TTC549 (cell line): ENCODE measurements at regions not wholly inside any gene's neighbourhood (a gene's known extent, or its start where the extent isn't known, plus 50 kb on each side); places are given as distances from the start of the nearest gene placed in this dataset.

Experiments
- FAIRE-seq: peaks from 2 replicates; lab custom pipeline; 2012; peaks lifted over from hg19 to GRCh38; lab: Jason Lieb, UNC

DNA sequence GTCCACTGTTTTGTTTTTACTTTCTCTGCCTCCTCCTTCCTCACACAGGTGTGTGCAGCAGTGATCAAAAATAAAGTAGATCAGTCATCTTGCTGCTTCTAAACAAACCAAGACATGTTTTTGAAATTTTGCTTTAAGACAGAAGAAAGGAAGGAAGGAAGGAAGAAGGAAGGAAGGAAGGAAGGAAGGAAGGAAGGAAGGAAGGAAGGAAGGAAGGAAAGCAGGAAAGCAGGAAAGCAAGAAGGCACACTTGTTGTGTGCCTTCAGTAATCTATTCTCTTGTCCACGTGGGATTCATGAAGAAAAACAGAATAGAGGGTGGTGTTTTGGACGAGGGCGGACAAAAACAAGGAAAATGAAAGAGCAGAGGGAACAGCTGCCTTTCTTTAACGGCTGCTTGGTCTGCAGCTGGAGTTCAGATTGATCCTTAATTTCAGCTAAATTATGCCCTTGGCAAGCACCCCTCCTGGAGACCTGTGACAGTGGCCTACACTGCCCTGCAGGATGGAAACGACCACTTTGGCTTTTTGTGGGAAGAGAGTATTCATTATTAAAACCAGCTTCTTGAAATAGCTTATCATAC lies 188.5 kb upstream of the IRX3 start:
- FAIRE-seq: no peak

DNA sequence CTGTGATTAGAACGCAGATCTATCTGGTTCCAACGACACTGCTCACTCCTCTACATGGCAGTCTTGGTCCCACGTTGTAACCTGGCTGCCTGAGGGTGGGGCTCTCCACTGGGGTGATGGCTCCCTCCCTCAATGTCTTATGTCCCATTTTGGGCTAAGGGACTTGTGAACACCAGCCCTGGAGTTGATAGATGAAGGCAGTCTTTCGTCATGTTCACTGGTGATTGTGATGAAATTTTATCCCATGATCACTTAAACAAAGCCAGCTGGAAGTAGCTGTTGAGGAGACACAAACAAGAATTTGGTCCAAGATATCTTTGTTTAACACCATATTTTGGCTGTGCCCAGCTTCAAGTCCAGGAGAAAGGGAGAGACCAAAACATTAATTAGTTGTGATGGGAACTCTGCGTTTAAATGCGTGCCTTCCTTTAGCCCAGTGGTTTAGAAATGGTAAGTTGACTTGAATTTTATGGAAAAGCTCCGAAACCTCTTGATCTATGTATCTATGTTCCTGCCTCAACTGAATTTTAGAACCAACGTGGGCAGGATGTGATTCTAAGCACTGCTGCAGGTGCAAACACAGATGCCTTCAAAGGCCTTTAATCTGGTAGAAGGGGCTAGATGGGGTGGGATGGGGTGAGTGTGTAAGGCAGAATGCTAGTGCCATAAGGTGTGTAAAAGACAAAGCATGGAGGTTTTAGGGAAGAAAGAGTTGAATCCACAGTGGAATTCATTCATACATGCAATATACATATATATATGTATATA lies 186.8 kb upstream of the IRX3 start:
- FAIRE-seq: no peak

DNA sequence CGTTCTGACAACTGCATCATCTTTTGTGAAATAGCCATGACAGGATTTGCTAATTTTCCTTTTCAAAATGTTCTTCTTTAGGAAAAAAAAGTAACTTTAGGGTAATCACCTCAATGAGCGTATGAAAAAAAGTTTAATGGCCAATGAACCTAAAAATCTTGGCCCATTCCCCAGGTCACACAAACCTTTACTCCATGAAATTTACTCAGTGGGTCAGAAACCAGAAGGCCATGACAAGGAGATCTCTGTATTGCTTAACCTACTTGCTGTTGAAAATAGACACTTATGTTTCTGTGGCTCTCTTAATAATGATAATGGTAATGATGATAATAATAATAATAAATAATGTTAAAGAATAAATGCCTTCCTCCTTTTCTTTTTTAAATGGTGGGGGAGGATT lies 180.8 kb upstream of the IRX3 start:
- FAIRE-seq: no peak

DNA sequence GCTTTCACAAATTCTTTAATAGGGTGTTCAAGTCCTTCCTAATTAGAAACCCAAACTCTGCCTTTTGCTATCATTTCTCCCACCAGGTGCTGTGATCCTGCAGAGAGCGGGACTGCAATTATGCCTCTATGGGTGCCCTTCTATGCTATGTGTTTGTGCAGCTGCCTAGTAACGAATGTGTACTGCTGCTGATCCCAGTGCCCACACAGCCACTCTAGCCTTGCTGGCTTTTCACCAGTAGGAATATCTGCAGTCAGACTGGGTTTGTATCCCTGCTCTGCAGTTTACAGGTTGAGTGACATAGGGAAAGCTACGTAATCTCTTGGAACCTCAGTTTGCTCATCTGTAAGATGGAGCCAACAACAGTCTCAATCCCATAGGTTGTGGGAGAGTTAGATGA lies 179.6 kb upstream of the IRX3 start:
- FAIRE-seq: no peak

DNA sequence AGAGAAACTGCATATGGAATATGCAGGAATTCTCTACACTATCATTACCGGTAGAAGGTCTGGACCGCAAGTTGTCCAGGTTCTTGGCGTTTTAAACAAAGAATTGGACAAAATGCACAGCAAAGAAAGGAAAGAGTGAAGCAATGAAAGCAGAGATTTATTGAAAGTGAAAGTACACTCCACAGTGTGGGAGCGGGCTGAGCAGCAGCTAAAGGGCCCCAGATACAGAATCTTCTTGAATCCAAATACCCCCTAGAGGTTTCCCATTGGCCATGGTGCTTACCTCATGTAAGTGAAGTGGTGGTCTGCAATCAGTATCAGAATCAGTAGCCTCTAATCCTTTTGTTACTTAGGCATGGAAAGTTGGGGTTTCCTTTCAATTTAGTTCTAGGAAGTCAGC lies 178.5 kb upstream of the IRX3 start:
- FAIRE-seq: no peak

DNA sequence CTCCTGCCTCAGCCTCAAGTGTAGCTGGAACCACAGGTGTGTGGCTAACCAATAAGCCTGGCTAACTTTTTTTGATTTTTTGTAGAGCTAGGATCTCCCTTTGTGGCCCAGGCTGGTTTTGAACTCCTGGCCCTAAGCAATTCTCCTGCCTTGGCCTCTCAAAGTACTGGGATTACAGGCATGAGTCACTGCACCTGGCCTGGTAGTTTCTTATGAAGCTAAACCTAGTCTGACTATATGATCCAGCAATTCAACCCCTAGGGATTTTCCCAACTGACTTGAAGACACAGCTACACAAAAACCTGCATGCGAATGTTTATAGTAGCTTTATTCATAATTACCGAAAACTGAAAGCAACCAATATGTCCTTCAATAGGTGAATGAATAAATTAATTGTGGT lies 176.2 kb upstream of the IRX3 start:
- FAIRE-seq: no peak

DNA sequence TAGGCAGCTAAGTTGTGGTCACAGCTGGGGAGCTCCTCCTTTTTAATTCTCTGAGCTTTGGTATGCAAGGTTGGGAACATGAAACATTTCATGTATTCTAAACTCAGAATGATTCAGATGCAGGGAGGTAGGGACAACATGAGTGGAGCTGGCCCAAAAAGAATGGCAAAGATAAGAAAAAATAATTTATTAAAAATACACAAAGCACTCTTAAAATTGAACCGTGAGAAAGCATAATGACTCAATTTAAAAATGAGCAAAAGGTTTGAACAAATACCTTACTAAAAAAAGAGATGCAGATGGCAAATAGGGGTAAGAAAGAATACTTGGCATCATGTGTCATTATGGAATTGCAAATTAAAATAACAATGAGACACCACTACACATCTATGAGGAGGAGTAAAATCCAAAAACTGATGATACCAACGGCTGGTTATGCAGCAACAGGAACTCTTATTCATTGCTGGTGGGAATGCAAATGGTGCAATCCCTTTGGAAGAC lies 175.6 kb upstream of the IRX3 start:
- FAIRE-seq: no peak

DNA sequence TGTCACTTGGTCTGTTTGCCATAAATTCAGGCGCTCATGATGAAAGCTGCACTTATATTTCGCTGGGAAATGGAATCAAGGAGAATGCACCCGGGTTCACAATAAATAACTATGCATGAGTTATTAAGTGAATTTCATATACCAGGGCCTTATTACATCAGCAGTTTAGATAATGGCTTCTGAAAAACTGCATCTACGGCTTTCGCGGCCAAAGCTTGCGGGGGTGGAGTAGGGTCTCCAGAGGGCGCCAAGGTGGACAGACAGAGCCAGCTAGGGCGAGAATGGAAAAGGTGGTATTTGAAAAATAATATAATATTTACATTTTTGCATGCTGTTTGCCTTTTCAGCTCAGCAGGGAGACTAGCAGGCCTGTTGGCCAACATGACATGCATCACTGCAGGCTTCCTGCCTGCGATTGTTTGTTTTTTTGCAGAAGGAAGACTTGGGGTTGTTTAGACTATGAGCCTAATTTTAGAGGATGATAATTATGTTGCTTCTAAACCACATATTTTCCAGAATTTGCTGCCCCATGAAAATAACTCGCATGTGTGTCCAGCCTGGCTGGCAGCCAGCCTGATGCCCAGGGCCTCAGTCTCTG lies 173.8 kb upstream of the IRX3 start:
- FAIRE-seq: no peak

DNA sequence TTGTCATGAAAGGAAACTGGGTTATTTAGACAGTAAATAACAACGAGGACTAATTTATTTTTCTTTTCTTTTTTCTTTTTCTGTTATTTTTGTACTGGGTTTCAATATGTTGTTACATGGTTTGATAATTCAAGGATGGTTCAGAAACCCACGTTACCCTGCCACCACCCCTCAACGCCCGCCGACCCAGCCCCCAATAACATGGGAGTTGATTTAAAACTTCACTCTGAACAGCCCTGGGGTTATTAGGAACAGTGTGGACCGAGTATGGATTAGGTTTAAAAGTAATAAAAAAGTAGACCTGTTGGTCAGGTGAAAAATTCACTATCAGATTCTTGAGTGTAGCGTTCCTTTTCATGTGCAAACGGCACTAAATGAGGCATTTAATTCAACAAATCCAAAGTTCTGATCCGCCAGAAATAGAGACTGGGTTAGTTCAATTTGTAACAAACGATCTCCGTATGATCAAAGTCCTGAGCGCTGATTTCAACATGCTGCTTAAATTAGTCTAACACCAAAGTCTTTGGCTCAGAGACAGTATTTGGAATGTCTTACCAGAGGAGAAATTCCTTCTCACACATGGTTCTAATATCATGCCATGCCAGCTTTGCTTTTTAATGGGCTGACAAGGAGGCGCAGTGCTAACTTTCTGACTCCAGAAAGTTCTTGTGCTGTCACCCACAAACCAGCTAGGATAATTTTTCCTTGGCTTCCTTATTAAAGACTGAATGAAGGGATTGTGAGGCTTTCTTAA lies 173.1 kb upstream of the IRX3 start:
- no peak for FAIRE-seq

DNA sequence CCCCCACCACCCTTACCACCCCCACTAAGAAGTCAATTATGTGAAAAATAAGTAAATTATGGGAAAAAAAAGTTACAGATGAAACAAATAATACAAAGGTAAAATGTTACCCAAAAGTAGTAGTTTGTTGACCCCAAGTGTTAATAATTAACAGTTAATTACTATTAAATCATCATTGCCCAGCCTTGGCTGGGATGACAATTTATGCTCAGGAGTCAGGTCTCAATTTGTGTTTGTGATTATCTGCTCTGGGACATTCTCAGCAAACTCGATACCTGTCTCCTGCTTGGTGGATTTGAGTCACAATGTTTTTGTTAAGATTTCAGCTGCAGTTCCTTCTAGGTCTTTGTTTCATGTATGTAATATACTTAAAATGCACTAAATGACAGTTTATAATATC lies 172.3 kb upstream of the IRX3 start:
- no peak for FAIRE-seq

DNA sequence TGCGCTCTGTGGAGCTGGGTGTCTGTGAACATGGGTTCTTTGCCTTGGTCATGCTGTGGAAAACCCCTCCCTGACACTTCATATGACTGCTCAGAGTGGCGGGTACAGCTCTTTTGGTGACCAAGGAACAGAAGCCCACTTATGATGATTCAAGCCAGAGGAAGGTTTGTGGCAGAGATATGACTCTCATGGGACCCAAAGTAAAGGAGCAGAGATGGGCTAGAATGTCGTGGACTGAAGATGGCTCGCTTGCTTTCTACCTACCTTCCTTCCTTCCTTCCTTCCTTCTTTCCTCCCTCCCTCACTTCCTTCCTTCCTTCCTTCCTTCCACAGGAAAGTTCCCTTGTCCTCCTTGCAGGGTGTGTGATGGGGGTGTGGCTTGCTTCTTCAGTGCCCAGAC lies 169.7 kb upstream of the IRX3 start:
- FAIRE-seq: no peak

DNA sequence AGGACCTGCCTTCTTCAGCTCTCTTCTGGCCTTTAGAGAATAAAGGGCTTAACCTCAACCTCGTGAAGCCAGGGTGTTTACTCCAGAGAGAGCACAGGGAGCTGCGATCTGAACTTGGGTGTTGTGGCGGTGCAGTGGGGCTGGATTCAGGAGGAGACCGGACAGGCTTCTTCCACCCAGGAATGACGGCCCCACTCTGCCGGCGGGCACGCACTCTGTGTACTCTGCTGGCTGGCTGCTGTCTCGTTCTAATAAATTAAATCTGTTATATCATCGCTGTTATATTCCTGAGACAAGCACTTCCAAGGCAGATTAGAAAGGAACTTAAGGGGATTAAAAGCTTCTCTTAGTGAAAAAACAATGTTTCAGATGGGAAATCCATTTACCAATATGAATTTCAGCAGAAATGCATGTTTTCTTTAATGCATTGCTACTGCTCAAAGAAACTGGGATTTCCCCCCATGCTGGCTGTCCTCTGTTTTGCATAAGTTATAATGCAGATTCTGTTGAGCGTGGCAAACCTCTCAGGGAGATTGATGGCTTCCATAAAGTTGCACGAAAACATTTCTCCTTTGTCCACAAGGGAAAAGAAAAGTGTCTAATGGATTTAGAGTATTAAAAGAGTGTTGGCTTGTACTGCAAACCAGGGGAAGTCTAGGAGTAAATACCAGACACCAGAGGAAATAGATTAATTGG lies 168.6 kb upstream of the IRX3 start:
- FAIRE-seq: no peak

DNA sequence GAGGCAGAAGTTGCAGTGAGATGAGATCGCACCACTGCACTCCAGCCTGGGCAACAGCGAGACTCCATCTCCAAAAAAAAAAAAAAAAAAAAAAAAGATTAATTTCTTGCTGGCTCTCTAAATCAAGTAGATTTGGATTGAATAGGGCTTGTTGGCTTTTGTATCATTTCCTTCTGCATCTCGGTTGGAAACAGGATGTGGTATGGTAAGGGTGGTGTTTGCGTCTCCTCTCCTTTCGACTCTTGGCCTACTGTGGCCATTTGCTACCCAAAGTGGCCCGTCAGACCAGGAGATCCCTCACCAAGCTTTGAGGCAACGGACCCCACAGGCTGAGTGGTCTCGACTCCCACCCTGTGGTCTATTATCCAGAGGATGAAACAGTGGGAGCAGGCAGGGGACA lies 168.0 kb upstream of the IRX3 start:
- FAIRE-seq: no peak

DNA sequence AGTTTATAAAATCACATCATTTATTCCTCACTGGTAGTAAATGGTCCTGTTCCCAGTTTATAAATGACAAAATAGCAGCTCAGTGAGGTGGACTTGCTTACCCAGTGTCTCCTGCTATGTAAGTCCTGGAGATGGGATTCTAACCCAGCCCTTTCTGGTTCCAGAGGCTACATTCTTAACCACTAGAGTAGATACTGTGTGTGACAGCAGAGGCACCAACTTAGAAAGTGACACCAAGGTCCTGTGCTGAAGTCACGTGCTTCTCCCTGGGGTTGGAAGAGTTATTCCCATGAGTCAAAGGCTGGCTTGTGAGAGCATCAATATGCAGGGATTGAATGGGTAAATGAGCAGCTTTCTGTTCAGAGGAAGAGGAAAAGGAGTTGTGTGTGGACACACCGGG lies 167.3 kb upstream of the IRX3 start:
- FAIRE-seq: no peak

DNA sequence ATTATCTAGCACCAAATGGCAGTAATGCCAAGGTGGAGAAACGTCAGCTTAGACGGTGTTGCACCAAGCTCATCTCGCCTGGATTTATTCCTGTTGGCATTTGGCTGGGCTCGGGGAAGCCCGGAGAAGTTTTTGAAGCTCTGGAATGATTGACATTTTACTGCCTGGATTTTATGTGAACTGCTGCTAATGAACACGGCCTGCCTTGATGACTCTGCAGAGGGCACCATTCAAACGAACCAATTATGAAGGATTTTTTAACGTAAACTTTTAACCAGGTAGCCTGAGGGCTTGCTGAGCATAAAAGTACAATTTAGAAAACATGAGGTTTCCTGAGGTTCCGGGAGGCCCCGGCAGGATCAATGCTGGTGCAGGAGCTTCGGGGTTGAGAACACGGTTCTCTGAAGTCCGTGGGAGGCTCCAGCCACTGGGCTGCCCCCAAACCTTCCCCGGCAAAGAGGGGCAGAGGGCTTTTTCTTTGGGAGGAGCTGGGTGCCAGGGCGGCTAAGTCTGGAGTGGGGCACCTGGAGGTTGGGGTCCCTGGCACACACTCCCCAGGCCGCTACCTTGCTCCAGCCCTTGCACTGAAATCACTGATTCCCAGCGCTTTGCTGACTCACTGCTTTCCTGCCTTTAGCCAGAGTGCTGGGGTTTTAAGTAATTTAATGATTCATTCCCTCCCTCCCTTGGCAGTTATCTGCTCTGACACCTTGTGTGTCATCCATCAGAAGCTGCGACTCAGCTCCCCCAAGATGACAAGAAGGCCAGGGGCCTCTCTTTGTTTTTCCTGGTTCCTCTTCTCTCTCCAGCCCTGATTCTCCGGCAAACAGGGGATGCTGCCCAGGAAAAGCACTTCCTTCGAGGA lies 161.2 kb upstream of the IRX3 start:
- FAIRE-seq: no peak

DNA sequence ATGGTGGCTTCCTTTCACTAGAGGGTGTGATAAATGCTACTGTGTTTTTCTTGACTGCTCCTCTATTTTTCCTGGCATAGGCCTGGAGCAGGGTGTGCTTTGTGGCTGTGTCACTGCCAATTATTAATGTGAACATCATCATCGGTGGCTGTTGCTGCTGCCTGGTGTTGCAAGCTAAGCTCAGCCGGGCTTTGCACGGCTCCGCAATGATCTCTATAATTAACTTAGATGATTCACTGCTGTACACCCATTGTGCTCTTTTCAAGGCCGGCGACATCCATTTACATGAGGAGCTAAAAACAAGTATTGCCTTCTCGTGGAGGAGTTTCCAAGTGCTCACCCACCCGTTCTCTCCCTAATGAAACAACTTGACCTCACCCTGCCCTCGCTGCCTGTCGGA lies 160.1 kb upstream of the IRX3 start:
- no peak for FAIRE-seq

DNA sequence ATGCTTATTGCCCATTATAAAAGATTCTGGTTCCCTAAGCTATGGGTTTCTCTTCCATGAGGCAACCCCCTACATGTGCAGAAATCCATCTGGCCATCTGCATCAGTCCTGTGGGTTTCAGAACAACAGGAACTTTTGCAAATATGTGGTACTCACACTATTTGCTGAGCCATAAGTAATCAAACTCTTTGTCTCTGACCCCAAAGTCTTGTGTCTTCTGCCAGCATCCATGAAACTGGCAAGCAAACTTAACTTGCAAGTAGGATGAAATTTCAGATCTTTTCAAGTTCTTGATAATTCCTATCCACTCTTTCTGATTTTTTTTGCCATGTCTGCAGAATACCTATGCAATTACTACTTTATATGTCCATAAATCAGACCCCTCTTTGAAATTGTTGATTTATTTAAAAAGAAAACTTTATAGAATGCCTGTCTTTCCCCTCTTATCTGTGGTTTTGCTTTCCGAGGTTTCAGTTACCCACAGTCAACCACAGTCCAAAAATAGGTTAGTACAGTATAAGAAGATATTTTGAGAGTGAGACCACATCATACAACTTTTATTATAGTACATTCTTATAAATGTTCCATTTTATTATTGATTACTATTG lies 158.4 kb upstream of the IRX3 start:
- FAIRE-seq: no peak

DNA sequence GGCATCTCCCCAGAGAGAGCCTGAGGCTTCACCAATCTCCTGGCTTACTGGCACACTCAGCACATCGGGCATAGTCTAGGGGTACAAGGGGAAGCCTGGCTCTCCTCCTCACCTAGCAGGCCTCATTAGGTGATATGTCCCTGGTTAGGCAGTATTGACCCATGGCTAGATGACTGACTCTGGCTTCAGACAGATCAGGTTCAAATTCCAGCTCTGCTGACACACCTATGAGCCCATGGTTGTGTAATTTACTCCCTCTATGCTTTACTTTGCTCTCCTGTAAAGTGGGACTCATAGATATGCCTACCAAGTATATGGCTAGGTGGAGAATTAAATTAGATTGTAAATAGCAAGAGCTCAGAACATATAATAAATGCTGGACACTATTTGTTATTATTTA lies 157.3 kb upstream of the IRX3 start:
- no peak for FAIRE-seq

DNA sequence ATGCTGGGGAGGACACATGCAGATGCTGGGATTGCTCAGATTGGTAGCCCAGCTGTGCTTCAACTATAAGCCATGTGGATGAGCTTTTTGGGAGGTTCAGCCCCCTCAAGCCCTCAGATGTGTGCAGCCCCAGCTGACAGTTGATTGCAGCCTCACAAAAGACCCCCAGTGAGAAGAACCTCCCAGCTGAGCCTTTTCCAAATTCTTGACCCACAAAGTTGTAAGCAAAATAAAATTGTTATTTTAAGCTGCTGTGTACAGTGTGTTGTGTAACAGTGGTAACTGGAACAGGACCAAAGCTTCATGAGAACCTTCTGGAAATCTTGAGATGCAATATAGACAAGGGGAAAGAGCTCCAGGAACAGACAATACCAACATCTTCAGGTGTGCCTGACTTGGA lies 156.8 kb upstream of the IRX3 start:
- no peak for FAIRE-seq

DNA sequence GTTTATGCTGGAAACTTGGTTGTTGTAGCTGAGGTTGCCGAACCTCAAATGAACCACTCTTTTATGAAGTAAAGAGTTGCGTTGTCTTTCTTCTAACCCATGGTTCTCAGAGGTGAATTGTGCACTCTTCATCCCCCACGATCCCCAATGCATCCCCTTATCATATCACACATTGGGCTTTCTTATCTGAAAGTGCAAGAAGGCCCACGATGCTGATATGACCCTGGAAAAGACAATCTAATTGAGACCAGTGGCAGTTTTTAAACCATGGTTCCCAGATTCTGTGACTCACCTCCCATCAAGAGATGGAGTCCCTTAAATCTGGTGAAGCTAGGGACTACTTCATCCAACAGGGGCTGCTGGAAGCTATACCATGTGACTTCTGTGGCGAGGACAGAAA lies 156.3 kb upstream of the IRX3 start:
- FAIRE-seq: no peak

DNA sequence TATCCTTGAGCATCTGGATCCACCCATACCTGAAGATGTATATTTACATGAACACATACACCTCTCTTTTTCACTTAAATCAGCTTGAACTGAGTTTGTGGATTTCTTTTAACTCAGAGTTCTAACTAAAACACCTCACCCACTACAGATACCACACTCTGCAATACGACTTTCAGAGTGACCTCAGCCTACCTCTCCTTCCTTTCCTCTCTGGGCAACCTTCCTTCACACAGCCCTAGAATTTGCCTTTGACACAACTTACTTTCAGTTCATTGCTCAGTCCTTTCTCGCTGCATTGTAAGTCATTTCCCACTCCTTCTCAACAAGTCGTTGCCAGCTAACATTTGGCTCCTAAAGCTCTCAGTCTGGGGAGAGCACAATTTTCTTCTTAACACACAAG lies 151.9 kb upstream of the IRX3 start:
- no peak for FAIRE-seq
